ENCODE measurements at regions not wholly inside any gene's neighbourhood (a gene's known extent, or its start where the extent isn't known, plus 50 kb on each side); places are given as distances from the start of the nearest gene placed in this dataset.

- no peak for DNase-seq (ENCODE audit: low read depth)
- no peak for TF ChIP-seq CTCF (conservative IDR thresholded peaks at IDR 0.05; ENCODE audit: low read depth, low read length)
- no peak overlapping the region for H3K4me3 ChIP-seq (ENCODE audit: low read length)
Observed at GRCh38 chr5:74429495-74429894, 211.0 kb downstream of the ENC1 start.

- DNase-seq (ENCODE audit: low read depth), result no peak
- H3K4me3 ChIP-seq (ENCODE audit: low read length), result no peak overlapping the region
- no peak for TF ChIP-seq CTCF (conservative IDR thresholded peaks at IDR 0.05; ENCODE audit: low read depth, low read length)
Observed at GRCh38 chr5:74428876-74429275, 211.7 kb downstream of the ENC1 start.

- DNase-seq (ENCODE audit: low read depth), result no peak
- no peak overlapping the region for H3K4me3 ChIP-seq (ENCODE audit: low read length)
- TF ChIP-seq CTCF (conservative IDR thresholded peaks at IDR 0.05; ENCODE audit: low read depth, low read length), result no peak
Observed at GRCh38 chr5:74428275-74428674, 212.3 kb downstream of the ENC1 start.

GRCh38 chr5:74426506-74426905 lies 214.0 kb downstream of the ENC1 start:
- no peak overlapping the region for H3K4me3 ChIP-seq (ENCODE audit: low read length)
- no peak for TF ChIP-seq CTCF (conservative IDR thresholded peaks at IDR 0.05; ENCODE audit: low read depth, low read length)

DNA sequence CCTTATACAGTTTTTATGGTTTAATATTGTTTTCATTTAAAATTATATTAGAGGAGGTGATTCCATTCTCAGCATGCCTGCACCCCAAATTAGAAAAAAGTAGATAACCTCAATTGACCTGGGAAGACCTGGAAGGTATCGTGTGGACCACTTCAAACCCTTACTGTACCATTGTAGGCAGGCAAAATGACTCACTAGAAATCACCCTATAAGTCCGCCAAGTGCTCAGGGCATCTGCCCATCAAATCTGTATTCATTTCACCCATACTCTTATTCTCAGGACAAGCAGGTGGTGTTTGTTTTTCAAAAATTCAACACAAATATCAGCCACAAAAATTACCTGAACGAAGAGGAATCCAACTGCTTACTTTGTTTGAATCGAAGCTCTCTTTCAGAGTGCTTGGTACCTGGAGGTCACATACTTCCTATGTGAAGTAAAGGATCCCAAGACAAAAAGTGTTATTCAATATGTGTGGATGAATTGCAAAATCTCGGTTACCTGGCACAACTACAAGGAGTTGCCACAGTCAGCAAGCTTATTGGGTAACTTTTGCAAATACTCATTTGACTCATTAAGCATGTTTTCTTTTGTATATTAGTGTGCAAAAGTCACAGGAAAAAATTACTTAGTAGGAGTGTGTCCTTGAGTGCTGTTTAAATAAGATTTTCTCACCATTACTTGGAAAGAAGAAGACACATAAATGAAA lies 216.2 kb downstream of the ENC1 start:
- no peak for DNase-seq (ENCODE audit: low read depth)
- no peak for TF ChIP-seq CTCF (conservative IDR thresholded peaks at IDR 0.05; ENCODE audit: low read depth, low read length)
- H3K4me3 ChIP-seq (ENCODE audit: low read length), result no peak overlapping the region

More at GRCh38 chr5:74426506-74426905, 214.0 kb downstream of the ENC1 start:
- no peak for DNase-seq (ENCODE audit: low read depth)

GRCh38 chr5:74423383-74423782 lies 217.1 kb downstream of the ENC1 start:
- H3K4me3 ChIP-seq (ENCODE audit: low read length), result no peak overlapping the region
- no peak for TF ChIP-seq CTCF (conservative IDR thresholded peaks at IDR 0.05; ENCODE audit: low read depth, low read length)
- no peak for DNase-seq (ENCODE audit: low read depth)

GRCh38 chr5:74422671-74423070 lies 217.9 kb downstream of the ENC1 start:
- no peak overlapping the region for H3K4me3 ChIP-seq (ENCODE audit: low read length)
- TF ChIP-seq CTCF (conservative IDR thresholded peaks at IDR 0.05; ENCODE audit: low read depth, low read length), result no peak
- DNase-seq (ENCODE audit: low read depth), result no peak
